GM18505 (cell line): ENCODE measurements at regions not wholly inside any gene's neighbourhood (a gene's known extent, or its start where the extent isn't known, plus 50 kb on each side); places are given as distances from the start of the nearest gene placed in this dataset.
"Not testable (repeated sequence)": the region's sequence is repeated elsewhere in the genome, so short reads cannot be mapped to it uniquely, and the experiment has no call there.

Experiments
- ATAC-seq: cut with Tn5 transposase; IDR thresholded peaks from one replicate; pipeline ENCODE4 v1.9.1; 2021; ENCODE audit not compliant: unreplicated experiment
- POLR2A ChIP-seq: IDR thresholded peaks from 4 replicates; pipeline ENCODE4 v1.6.1; 2011; ENCODE audit warnings: borderline replicate concordance; ENCODE audit not compliant: insufficient read depth, insufficient read length; ENCODE audit errors: extremely low read depth

DNA sequence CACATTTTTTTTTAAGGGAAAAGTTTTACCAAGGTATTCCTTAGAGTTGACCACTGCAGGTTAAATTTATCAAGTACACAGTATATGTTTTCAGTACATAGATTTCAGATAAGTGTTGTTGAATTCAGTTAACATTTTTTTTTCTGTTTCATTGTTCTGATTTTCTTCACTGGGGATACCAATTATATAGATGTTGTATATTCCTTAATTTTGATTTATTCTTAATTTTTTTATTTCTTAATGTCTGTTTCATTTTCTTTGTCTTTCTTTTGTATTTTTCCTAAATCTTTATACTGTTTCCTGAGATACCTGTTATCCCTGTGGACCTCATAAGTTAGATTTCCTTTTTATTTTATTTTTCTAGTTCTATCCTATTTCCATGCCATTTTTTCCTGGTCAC is 234.8 kb downstream of the TTC6 start:
- no peak for TF ChIP-seq POLR2A
- no peak for ATAC-seq

DNA sequence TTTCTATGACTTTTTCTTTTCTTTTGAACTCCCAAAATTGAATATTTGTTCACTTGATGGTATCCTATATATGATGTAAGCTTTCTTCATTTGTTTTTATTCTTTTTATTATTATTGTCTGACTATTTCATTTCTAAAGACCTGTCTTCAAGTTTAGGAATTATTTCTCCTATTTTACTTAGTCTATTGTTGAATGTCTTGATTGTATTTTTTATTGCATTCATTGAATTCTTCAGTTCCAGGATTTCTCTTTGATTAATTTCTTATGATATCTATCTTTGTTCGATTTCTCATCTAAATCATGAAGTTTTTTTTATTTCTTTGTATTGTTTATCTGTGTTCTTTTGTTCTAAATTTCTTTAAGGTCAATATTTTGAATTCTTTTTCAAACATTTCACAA is 238.8 kb downstream of the TTC6 start:
- TF ChIP-seq POLR2A: no peak
- no peak for ATAC-seq

DNA sequence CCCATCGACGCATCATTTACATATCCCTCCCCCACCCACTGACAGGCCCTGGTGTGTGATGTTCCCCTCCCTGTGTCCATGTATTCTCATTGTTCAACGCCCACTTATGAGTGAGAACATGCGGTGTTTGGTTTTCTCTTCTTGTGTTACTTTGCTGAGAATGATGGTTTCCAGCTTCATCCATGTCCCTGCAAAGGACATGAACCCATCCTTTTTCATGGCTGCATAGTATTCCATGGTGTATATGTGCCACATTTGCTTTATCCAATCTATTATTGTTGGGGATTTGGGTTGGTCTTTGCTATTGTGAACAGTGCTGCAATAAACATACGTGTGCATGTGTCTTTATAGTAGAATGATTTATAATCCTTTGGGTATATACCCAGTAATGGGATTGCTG is 243.3 kb downstream of the TTC6 start:
- ATAC-seq: not testable (repeated sequence)

DNA sequence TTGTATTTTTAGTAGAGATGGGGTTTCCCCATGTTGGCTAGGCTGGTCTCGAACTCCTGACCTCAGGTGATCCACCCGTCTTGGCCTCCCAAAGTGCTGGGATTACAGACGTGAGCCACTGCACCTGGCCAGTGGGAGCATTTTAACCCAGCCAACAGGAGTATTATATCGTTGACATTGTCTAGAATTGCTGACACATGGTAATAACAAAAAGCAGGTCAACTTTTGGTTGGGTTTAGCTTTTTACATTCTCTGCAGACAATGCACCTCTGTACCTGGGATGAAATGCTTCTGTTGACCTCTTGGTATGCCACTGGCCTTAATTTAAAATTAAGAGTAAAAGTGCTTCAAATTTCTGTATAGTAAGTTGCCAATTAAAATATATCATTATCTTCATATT is 245.6 kb downstream of the TTC6 start:
- not testable (repeated sequence) for ATAC-seq

DNA sequence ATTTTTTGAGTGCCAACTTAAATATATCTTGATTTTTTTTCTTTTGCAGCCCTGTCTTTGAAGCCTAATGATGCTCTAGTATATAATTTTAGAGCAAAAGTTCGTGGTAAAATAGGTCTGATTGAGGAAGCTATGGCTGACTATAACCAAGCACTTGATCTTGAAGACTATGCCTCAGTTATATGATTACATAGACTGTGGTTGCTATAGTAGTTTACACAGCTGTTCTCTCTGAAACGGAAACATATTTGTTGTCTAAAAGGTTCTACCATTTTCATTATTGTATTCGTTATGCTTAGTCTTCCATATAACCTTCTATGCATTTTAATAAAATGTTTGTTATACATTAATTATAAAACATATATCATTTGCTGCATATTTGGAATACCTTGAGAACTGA is 246.7 kb downstream of the TTC6 start:
- no peak for TF ChIP-seq POLR2A
- no peak for ATAC-seq

DNA sequence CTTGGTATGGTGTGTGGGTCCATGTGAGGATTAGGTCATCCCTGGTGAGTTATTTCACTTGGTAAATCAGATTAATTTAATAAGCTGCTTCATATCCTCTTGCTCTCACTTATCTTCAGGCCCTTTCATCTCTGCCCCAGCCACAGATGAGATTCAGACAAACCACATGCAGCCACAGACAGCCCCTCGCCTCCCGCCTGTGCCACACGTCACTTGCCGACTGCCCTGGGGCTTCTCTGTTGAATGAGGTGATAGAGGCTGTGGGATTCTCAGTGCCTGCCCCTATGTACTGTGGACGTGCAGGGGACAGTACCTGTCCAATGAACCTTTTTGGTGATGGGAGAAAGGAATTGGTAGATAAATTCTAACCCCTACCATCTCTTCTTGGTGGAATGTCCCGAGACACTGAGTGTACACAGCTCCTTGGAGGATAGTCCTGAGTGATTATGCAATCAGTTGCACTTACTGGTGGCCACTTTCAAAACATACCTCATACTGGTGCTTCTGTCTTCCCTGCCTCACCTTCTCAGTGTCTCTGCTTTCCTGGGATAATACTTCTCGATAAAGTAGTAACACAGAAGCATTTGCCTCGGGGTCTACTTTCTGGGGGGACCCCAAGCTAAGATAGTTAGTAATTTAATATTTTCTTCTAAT is 248.7 kb downstream of the TTC6 start:
- no peak for ATAC-seq
- no peak for TF ChIP-seq POLR2A

DNA sequence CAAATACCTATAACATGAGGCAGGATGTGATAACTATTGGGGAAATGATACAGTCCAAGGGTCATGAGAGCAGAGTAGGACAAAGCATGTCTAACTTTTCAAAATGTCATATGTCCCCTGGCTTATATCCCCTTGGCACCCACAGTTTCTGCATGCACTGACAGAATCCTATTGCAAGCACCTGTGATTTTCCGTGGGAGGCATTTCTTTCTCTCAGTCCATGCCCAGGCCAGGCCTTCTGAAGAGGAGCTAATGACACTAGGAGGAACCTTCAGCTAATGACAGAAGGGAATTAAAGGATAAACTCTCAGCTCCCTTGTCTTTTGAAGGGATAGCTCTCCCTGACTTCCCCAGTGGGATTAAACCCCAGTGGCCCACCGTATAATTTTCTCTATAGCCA is 249.2 kb downstream of the TTC6 start:
- TF ChIP-seq POLR2A: no peak
- no peak for ATAC-seq

DNA sequence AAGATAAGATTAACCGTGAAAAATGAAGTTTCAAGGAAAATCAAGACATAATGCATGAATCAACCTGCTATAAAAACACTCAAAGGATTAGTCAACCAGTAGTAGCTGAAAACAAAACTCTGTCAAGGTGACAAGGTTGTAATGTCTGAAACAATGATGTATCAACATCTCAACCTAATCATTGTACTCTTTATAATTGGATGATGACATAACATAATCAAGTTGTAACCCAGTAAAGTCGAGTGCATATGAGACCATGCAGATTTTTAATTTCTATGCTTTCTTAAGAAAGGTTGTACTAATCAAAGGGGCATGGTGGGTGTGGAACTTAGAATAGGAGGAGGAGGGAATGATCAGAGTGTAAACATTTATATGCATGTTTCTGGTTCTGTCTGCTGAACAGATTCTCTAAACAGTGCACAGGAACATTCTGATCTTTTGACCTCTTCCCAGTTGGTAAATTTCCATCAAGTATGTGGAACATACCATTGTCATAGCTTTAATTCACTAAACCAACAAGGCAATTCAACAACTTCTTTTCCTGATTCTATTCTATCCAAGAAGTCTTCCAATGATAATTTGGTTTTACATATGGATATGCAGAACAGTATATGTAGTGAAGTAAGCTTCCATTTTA is 253.7 kb downstream of the TTC6 start:
- TF ChIP-seq POLR2A: no peak
- no peak for ATAC-seq

DNA sequence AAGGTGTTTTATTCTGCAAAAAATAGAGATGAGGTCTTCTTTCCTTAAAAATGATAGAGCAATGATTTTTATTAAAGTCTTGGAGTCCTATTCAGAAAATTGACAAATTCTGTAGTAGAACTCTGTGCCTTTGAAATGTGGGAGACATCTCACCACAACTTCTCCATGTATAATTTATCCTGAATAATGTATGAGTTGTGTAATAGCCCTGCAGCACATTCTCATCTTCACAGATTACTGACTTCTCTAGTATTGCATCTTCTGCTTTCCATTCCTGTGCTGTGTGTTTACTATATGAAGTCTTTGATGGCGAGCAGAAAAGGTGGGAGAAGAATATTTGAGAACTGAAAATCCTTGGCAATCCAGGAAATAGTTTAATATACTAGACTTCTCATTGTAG is 255.6 kb downstream of the TTC6 start:
- ATAC-seq: no peak
- TF ChIP-seq POLR2A: no peak

DNA sequence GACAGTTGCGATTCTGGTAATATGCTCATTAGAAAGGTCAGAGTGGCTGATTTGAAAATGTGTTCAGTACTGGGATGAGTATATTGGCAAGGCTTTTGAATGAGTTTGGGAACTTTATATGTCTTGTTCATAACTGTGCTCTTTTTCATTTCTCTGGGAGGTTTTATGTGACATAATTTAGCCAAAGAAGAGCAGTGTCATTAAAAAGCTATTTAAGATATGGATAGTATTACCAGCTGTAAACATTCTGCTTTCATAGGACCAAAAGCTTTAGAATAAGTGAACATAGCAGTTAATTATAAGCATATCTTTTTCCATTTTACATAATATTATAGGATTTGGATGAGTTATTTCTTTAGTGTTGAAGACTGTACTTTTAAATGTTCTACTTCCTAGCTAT is 260.4 kb downstream of the TTC6 start:
- ATAC-seq: no peak
- no peak for TF ChIP-seq POLR2A

DNA sequence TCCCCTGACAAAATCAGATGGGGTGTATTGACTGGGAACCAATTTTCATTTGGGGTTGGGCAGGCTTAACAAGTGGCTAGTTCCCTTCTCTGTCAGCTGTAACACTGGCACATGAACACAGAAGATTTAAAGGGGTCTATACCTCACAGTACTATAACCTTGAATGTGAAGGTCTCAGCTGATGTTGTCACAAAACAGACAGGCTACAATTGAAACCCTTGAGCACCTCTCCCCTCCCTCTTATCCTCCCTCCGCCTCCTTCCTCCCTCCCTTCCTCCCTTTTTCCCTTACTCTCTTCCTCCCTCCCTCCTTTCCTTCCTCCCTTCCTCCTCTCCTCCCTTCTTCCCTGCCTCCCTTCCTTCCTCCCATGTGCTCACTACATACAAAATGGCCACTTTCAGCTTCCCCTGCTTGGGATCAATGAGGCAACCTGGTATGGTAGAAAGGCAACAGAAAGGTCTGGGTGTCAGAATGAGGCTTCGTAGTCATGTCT is 262.4 kb downstream of the TTC6 start:
- no peak for ATAC-seq
- TF ChIP-seq POLR2A: no peak

DNA sequence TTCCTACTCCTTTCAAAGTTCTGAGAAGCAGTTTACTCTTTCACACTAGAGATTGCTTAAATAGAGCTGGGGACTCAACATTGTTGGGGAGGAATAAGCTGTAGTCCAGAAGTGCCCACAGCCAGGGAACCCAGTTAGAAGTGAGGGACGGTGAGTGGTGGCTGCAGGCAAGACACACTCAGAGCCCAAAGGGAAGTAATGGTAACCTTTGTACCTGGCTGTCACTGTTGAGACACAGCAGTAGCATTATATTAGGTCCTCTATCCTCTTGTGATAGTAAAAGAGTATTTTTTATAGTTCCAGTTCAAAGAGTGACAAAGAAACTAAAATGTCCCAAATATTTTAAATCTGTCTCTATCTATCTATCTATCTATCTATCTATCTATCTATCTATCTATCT is 263.3 kb downstream of the TTC6 start:
- no peak for TF ChIP-seq POLR2A
- ATAC-seq: no peak

DNA sequence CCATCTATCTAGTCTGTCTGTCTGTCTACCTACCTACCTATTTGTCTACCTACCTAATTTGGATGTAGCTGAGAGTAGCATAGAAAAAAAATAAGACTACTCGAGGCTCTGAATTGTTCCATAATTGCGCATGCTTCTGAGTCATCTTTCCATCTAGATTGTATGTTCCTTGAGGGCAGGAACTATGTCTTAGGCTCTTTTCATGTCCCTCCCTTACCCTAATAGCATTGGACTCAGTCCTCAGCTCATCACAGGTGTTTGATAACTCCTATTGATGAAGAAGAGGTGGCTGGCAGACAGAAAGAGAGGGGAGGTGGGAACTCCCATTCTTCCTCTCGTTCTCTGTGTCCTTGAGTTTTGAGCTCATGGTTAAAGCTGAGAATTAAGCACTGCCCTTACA is 263.7 kb downstream of the TTC6 start:
- no peak for ATAC-seq
- TF ChIP-seq POLR2A: no peak

DNA sequence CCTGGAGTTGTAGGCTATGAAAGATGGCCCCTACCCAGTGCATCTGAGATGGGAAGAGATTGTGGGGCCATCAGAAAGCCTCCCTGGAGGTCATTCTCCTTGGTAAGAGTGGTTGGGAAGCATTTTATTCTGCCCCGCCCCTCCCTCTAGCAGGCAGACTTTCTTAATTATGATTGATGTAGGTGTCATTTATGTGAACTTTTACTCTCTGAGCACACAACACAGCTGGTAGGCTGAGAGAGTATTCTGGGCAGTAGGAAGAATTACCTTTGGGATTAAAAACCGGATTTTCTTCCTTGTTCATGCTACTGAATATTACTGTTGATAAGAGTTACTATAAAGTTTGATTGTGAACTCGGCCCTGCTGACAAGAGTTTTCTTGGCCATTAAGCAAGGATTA is 266.8 kb downstream of the TTC6 start:
- TF ChIP-seq POLR2A: no peak
- ATAC-seq: no peak

DNA sequence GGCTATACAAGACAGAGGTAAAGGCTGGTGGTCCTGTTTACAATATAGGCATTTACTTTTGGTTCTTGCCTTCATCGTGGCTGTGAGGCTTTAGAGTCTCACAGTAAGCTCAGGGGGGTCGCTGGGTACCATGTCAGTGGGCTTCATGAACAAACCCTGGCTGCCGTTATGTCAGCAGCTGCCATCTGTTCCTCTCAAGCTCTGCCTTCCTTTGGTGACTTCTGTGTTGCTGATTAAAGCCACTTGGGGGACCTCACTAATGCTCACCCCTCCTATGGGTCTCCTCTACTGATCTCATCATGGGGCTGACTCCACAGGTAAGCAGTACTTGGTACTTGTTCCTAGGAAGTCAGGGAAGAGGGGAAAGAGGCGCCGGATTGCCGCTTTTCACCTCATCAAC is 268.7 kb downstream of the TTC6 start:
- no peak for ATAC-seq
- no peak for TF ChIP-seq POLR2A
